HS-5 (cell line): ENCODE measurements at regions not wholly inside any gene's neighbourhood (a gene's known extent, or its start where the extent isn't known, plus 50 kb on each side); places are given as distances from the start of the nearest gene placed in this dataset.

Source experiments
- DNase-seq: peaks from one replicate; pipeline ENCODE4 v3.0.0-alpha.2; 2012; ENCODE audit warnings: low read depth

DNA sequence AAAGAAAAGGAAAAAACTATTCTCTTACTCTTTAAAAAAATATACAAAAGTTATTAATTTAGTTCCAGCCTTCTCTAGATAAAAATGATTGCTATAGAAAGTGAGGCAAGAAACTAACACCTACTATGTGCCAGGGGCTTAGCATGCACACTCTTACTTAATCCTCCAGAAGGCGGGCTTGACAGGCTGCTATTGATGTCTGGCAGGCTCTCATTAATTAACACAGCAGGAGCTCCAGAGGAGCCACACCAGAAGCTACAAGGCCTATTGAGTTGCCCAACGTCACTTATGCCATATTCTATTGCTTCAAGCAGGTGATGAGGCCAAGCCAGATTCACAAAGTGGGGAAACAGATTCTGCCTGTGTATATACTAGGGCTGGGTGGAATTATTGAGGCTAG, 54.6 kb upstream of the CLINT1 start:
- no peak for DNase-seq

DNA sequence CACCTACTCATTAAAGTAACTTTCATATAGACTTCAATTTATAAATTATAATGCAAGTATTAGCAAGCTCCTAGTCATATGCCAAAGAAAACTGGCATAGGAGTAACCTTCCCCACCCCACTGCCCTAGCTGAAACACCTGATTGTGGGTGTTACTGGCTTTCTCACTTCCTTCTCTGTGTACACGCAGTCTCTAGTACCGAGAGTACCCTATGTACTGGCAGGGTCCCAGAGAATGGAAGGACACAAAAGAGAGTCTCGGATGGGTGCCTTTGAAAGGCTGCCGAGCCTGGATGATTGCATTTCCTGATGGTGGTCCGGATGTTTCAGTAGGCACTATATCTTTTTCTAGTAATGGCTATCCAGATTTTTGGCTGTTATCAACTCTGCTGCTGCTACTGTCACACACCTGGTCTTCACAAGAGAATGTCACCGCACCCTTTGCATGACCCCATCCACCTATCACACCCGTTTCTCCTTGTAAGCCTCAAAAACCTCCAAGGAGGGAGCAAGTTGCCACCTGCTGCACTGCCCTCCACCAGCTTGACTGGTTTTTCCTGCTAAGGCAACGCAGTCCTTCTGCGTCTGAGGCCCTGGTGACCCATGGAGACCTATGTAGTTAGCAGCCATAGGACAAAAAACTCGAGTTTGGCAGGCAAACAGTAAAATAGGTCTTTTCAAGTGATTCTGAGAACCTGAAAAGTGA, 53.8 kb upstream of the CLINT1 start:
- no peak for DNase-seq

DNA sequence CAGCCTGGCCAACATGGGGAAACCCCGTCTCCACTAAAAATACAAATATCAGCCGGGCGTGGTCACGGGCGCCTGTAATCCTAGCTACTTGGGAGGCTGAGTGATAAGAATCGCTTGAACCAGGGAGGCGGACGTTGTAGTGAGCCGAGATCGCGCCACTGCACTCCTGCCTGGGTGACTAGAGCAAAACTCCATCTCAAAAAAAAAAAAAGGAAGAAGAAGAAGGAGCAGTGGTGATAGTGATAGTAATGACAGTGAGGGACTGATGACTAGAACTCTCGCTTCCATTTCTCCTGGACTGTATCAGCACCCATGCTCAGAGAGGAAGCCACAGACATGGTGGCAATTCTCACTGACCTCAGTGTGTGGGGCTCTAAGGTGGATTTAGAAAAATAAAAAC, 52.6 kb upstream of the CLINT1 start:
- DNase-seq, result no peak
